HG03196 (cell line): ENCODE measurements at regions not wholly inside any gene's neighbourhood (a gene's known extent, or its start where the extent isn't known, plus 50 kb on each side); places are given as distances from the start of the nearest gene placed in this dataset.
"Not testable (repeated sequence)": the region's sequence is repeated elsewhere in the genome, so short reads cannot be mapped to it uniquely, and the experiment has no call there.

ENCODE experiments used
- ATAC-seq: cut with Tn5 transposase; IDR thresholded peaks from one replicate; pipeline ENCODE4 v1.9.1; 2021; ENCODE audit not compliant: unreplicated experiment

DNA sequence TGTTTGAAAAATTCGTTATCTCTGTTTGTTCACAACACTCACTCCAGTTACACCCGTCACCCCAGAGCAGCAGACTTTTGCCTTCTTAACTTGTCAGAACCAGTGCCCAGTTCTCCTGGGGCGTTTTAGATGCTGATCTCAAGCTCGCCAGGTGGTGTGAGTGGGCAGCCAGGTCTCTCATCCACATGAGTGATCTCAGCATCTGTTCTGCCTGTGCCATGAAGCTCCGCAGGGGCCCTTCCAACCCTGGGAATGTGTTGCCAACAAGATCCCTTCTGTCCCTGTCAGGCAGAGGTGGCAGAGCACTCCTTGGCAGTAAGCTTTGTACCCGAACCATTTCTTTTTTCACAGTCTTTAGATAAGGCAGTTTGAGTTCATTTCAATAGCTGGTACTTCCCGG lies 896.5 kb downstream of the UQCRFS1 start:
- no peak for ATAC-seq

DNA sequence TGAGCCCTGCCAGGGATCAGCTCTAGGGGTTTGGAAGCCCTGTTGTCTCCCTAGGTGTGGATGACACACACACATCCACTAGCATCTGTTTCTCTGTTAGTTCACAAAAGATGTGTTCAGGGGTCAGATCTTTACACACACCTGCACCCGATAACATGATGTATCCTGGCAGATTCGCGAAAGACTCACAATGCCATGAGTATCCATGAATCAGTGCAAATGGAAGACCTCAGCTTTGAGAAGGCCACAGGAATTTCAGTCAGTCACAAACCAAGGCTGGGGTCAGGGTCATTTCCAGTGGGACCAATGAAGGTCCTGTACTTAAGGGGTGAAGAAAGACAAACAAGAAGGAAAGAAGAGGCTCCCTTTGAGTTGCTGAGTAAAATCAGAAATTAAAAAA lies 898.2 kb downstream of the UQCRFS1 start:
- ATAC-seq, result no peak

DNA sequence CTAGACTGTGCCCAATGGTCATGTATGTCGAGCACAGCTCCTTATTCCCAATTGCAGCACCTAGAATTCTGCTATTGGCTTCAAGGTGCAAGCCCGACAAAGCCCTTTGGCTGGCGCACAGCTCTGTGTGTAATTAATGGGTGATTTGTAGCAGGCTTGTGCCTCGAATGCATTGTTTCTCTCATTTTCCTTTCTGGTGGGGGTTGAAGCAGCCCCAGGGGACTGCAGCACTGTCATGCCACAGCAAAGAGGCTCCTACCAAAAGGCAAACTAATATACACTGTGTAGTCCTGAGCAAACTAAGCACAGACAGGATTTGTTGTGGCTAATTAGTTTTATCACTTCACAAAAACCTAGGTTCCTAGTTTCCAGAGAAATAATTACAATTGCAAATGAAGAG lies 898.7 kb downstream of the UQCRFS1 start:
- ATAC-seq, result no peak

DNA sequence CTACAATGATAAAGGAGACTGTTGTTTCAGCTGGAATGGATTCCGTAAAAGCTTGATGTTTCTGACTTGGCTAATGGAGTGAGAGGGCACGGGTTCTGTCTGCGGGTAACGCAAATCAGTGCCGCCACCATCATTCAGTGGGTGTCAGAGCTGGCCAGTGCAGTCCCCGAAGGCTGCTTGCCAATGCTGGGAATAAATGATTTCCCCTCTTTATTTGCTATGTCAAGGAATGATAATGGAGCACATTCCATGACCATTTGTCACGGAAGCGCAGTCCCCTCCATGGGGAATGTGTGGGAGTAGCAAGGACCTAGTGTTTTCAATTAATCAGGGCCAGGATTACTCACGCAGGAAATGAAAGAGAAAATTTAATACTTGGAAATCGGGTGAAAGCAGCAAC lies 899.3 kb downstream of the UQCRFS1 start:
- no peak for ATAC-seq

DNA sequence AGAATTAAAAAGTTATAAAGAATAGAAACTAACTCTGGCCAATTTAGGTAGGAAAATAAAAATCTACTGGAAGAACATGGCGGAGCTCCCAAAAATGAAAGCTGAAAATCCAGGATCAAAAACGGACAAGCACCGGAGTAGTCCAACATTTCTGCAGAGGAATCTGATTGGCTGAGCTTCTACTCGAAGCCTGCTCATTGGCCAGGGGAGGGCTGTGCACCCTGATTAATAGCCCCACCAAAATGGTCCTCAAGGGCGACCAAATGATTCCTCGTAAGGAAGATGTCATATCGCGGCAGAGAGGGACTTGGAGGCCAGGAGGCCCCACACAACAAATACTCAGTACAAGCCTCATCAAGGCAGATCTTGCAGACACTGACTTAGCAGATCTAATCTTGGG lies 900.7 kb downstream of the UQCRFS1 start:
- no peak for ATAC-seq

DNA sequence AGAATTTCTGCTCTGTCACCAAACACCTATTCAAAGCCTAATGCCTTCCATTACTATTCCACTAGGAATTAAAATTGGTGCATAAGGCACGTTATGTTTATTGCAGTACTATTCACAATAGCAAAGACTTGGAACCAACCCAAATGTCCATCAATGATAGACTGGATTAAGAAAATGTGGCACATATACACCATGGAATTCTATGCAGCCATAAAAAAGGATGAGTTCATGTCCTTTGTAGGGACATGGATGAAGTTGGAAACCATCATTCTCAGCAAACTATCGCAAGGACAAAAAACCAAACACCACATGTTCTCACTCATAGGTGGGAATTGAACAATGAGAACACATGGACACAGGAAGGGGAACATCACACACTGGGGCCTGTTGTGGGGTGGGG lies 902.1 kb downstream of the UQCRFS1 start:
- ATAC-seq, result not testable (repeated sequence)

DNA sequence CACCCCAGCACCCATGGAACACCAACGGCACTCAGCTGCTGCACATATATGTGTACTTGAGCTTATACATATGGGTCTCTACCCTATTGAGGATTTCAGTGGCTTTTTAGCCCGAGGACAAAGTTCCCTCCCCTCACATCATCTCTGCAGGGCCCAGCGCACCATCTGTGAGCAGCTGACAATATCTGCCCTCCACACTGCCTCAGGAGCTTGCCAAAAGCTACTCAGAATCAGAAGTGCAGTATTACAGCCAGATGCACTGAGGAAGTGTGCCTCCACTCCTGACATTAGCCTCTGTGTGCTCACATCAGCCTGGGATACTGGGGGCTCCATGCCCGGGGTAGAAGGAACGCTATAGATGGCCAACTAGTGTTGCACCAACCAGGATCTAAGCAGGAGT lies 903.9 kb downstream of the UQCRFS1 start:
- ATAC-seq, result no peak

DNA sequence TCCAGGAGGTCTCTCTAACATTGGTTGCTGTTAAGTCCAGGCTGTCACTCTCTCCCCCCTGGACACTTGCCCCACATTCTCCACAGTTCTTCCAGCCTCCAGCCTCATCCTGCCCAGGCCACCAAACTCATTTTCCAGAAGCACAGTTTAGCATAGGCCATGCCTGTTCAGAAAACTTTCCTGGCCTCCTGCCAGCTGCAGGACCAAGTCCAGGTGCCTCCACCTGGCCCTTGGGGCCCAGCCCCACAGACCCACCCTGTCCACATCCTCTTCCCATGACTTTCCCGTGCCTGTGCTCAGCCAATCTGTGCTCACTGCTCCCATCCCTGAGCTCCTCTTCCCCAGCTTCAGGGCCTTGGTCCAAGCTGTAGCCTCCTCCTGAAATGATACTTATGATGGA lies 905.0 kb downstream of the UQCRFS1 start:
- no peak for ATAC-seq

DNA sequence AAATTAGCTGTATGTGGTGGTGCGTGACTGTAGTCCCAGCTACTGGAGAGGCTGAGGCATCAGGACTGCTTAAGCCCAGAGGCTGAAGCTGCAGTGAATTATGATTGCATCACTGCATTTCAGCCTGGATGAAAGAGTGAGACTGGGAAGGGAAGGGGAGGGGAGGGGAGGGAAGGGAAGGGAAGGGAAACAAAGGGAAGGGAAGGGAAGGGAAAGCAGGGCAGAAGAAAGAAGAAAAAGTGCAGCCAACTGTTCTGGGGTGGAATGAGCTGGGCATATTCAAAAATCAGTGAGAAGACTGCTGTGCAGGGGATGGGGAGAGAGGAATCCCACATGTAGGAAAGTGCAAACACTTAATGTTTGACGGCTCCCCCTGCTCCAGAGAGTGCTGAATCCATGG lies 905.5 kb downstream of the UQCRFS1 start:
- ATAC-seq, result no peak

DNA sequence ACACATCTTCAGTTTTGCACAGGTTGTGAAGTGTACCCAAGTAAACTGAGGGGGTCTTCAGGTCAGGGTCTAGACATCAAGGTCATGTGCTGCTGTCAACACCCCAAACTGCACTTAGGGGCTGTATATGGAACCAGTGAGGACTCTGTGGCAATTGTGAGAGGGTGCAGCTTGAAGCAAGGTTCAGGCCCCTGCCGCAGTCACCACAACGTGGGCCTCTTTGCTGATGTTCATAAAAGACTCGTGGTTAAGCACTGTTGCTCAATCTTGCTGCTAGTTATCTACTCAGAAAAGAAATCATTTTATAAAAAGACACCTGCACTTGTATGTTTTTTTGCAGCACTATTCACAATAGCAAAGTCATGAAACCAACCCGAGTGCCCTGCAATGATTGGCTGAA lies 907.4 kb downstream of the UQCRFS1 start:
- no peak for ATAC-seq

DNA sequence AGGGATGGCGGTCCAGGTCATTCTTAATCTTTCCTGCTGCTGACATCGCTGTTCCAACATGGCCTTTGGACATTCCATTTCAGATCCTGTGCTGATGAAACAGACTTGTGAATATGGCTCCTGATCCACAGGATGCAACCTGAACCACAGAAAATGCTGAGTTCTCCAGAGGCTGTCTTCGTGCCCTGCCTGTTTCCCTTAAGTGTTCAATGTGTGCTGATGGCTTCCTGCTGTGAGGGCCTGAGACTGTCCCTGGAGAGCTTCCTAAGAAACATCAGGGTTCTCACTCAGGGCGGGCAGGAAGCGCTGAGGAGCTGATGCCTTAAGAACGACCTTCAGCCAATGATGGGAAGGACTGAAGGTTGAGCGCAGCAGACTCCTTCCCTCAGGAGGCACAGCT lies 909.4 kb downstream of the UQCRFS1 start:
- no peak for ATAC-seq

DNA sequence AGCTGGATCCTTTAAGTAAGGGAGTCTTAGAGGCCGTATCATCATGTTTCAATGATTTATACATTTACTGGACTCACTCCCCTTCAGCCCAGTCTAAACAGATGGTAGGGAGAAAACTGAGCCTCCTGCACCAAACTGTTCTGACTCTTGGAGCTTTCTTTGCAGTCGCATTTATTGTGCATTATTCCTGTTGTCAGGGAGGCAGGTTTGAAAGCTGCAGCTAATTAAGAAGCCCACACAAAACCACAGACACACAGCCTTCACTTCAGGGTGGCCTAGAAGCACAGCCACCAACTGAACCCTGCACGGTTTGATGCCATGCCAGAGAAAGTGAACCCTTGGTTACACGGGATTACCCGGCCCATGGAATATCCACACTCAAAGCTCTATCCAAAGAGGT lies 911.0 kb downstream of the UQCRFS1 start:
- ATAC-seq, result no peak

DNA sequence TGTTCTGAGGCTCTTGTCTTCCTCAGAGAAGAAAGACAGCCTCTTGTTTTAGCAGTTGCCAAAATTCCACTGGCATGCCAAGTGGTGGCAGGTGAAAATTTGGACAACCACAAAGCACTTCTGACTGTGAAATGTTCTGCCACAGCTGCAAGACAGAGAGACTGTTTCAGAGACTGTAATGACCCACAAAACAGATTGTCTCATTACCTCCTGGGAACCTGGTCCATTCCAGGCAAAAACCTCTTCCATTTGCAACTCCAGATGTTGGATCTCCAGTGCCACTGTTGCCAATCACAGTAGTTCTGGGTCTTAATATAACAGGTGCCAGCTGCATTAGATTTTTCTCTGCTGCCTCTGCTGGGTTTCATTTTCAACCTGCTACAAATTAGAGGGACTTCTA lies 911.5 kb downstream of the UQCRFS1 start:
- no peak for ATAC-seq

DNA sequence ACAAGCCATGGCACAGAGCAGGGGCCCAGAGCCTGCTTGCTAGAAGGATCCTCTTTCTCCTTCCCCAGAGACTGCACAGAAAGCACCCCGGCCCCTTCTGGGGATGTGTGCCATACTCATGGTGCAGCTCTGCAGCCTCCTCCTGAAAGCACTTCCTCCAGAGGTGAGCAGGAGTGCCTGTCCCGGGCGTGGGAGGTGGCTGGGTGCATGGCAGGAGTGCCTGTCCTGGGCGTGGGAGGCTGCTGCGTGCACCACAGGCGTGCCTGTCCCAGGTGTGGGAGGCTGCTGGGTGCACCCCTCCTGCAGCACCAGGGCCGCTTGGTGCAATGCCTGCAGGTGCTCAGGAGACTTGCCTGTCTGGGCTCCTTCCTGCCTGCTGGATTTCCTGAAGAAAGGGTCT lies 913.3 kb downstream of the UQCRFS1 start:
- no peak for ATAC-seq

DNA sequence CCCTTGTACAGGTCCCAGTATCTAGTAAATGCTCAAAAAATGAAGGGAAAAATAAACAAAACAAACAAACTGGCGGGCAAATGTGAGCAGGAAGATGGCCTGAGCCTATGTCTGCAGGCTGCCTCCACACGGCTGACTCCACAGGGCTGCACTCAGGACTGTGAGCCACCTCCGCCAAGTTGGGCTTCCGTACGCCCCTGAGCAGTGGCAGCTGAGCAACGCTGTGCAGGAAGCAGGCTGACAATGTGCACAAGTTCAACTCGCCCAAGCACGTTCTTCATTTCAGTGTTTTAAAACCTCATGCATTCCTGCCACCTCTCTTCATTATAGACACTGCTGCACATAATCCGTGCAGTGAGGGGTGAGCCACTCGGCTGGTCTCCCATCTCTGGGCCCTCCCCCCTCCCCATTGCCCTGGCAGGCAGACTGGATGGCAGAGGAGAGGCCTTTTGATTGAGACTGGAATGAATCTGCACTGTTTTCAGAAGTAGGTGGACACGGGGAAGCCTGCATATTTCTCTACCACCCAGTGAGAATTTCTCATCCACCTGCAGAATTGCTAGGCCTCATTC lies 915.3 kb downstream of the UQCRFS1 start:
- no peak for ATAC-seq

DNA sequence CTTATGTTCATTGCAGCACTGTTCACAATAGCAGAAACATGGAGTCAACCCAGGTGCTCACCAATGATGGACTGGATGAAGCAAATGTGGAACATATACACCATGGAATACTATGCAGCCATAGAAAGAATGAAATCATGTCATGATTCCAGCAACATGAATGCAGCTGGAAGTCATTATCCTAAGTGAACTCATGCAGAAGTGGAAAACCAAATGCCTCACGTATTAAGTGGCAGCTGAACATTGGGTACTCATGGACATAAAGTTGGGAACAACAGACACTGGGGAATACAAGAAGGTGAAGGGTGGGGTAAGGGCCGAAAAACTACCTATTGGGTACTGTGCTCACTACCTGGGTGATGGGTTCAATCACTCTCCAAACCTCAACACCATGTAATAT lies 915.9 kb downstream of the UQCRFS1 start:
- no peak for ATAC-seq

DNA sequence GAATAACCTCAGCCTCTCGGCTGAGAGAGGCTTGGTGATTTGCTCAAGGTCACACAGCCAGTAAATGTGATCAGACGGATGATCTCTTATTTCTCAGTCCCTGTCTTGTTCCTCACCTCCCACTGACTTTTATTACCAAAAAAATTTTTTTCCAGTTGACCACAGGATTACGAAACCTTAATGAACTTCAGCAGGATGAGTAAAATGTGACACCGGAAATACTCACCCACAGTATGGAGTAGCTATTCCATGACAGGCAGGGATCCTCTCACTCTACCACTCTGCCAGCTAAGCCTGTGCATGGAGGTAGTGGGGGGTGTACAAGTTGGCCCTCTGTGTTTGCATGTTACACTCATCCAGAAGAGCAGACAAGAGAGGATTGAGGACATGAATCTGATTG lies 916.4 kb downstream of the UQCRFS1 start:
- ATAC-seq, result no peak

DNA sequence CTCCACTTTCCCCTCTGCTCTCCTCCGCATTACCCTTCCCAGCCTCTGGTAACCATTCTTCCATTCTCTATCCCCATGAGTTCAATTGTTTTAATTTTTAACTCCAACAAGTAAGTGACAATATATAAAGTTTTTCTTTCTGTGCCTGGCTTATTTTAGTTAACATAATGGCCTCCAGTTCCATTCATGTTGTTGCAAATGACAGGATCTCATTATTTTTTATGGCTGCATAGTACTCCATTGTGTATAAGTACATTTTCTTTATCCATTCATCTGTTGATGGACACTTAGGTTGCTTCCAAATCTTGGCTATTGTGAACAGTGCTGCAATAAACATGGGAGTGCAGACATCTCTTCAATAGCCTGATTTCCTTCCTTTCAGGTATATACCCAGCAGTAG lies 918.0 kb downstream of the UQCRFS1 start:
- ATAC-seq, result not testable (repeated sequence)

DNA sequence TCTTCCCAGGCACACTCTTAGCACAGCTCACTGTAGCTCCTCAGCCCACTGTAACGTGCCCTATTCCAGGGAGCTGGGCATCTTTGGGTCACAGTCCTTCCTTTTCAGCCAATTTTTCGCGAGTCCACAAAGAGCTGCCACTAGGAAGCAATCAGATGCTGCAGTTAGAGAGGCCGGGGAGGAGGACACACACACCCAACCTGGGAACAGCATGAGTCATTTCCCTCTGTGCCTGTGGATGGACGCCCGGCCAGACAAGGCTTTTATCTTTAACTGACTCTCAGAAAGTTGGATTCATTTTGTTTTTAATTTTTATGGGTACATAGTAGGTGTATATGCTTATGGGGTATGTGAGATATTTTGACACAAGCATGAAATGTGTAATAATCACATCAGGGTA lies 918.6 kb downstream of the UQCRFS1 start:
- ATAC-seq, result no peak

DNA sequence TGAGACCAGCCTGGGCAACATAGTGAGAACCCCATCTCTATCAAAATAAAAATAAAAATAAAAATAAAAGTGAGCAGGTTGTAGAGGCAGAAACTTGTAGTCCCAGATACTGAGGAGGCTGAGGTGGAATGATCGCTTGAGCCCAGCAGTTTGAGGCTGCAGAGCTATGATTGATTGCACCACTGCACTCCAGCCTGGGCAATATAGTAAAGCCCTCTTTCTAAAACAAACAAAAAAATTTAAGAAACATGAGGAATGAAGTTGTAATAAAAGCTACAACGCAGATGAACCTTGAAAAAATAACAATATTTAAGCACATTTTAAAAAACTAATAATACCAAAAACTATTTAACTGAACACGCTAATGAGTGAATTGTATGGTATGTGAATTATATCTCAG lies 919.3 kb downstream of the UQCRFS1 start:
- no peak for ATAC-seq

DNA sequence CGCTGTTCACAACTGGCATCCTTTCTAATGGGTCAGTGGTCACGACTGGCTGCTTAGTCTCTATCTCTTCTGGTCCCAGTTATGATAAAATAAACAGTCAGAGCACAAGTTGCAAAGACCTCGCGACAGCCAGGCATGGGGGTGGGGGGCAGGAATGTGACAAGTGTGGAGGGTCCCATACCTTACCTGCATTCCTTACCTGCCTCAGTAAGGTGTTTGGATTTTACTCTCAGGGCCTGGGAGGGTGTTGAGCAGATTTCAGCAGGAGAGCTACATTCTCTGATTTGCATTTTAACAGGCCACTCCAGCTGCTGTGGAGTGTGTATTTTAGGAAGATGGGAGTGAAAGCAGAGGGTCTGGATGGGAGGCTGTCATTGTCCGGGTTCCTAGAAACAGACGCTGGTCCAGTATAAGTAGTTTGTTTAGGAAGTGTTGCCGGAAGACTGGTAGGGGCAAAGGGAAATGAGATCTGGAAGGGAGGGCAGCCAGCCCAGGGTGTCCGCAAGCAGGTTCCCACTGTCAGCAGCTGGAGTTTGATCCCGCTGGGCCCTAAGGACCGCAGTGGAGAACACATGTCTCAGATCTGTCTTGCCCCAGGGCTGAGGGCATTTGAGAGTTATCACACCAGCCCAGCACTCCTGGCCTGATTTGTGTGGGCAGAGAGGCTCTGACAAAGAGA lies 920.0 kb downstream of the UQCRFS1 start:
- no peak for ATAC-seq

DNA sequence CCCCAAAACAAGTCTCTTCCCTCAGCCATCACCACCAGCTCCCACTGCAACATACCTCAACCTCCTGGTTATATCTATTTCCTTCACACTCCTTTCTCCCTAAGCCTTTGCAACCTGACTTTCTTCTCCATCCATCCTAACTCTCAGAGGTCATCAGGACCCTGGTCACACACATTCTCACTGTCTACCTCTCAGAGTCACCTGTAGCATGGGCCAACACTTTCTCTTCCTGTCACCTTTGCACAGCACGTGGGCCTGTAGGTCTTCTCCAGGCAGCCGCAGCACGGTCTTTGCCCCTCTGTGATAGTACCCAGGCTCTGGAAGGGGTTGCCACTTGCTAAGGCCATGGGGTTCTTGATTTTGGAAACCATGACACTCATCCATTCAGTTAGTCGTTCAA lies 921.1 kb downstream of the UQCRFS1 start:
- ATAC-seq, result no peak

DNA sequence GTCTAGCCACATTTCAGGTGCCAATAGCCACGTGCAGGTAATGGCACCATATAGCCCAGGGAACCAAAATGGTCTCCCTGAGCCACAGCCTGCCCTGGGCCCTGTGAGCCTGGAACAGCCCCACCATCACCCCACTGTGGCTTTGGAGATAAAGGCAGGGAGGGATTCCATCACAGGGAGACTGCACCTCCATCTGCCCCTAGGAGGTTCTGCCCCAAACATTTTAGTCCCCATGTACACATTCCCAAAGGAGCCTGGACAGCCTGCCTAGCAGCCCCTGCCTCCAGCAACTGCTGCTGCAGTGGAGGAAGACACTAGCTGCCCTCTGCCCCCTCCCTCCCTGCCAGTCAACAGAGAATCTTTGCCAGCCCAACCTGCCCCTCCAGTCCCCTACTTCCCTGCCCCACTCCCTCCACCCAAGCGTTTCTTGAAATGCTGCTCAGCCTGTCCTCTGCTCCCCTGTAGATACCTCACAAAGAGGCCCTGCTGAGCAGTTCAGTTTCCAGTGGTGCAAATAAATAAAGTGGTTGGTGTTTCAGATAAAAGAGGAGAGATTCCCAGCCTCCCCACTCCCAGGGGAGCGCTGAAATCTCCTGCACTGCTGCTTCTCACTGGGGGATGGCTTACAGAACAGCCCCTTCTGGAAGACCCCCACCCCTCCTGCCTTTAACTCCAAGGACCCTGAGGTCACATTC lies 921.8 kb downstream of the UQCRFS1 start:
- no peak for ATAC-seq
